ENCODE measurements at regions not wholly inside any gene's neighbourhood (a gene's known extent, or its start where the extent isn't known, plus 50 kb on each side); places are given as distances from the start of the nearest gene placed in this dataset.

GRCh38 chr5:29960323-29960722 lies 1233.2 kb upstream of the CDH6 start:
- Histone ChIP-seq H4K91ac (replicated peaks; ENCODE audit: insufficient read length, low read length) (no peak overlapping the region), H2AK5ac (ENCODE audit: low read depth, low read length) (no peak overlapping the region), H3K79me1 (ENCODE audit: low read depth, low read length) (no peaks in the 10 kb centered on the region), H3K23ac (ENCODE audit: insufficient read length) (no peak overlapping the region), H2AFZ (ENCODE audit: low read length) (no peak overlapping the region), H2BK5ac (ENCODE audit: low read depth, low read length) (no peak overlapping the region), H4K20me1 (replicated peaks in 1 of 2; ENCODE audit: control insufficient read depth in 1 of 2, insufficient read depth in 2 of 2, low read length in 2 of 2) (no peaks in the 10 kb centered on the region), H3K4ac (replicated peaks; ENCODE audit: insufficient read length, low read depth, low read length) (no peak overlapping the region), H3K56ac (replicated peaks; ENCODE audit: insufficient read length, low read depth, low read length) (no peak overlapping the region), H2BK20ac (ENCODE audit: low read length) (no peak overlapping the region), H3K4me2 (ENCODE audit: insufficient read depth in 1 of 2, low read depth in 2 of 2, low read length in 2 of 2) (no peak overlapping the region), H3K9ac (replicated peaks in 1 of 4; ENCODE audit: extremely low read depth in 1 of 4, low read depth in 3 of 4, low read length in 3 of 4) (no peak overlapping the region), H3K27me3 (replicated peaks in 1 of 4; ENCODE audit: control insufficient read depth in 3 of 4, extremely low read depth in 1 of 4, insufficient read depth in 3 of 4, low read length in 3 of 4) (no peaks in the 10 kb centered on the region), H3K79me2 (ENCODE audit: control insufficient read depth in 1 of 2, insufficient read depth in 2 of 2, low read length in 2 of 2) (no peaks in the 10 kb centered on the region), H4K5ac (ENCODE audit: insufficient read length, low read depth, low read length) (no peak overlapping the region), H3K27ac (ENCODE audit: low read depth, low read length) (no peak overlapping the region), H3K9me3 (ENCODE audit: insufficient read depth in 2 of 2, low read depth in 1 of 2, low read length in 1 of 2) (no peaks in the 10 kb centered on the region), H3K23me2 (ENCODE audit: low read depth, low read length) (no peaks in the 10 kb centered on the region), H2BK15ac (ENCODE audit: low read length) (no peak overlapping the region), H2BK12ac (ENCODE audit: low read depth, low read length) (no peak overlapping the region), H4K8ac (ENCODE audit: extremely low read depth, insufficient read depth, low read length) (no peak overlapping the region), H3K4me3 (ENCODE audit: extremely low read depth in 1 of 4, insufficient read depth in 2 of 4, low read depth in 3 of 4, low read length in 4 of 4) (no peak overlapping the region), H3K36me3 (ENCODE audit: control insufficient read depth in 2 of 4, insufficient read depth in 4 of 4, low read length in 3 of 4) (no peaks in the 10 kb centered on the region), H2BK120ac (replicated peaks; ENCODE audit: low read depth, low read length) (no peak overlapping the region), H3K14ac (ENCODE audit: insufficient read length) (no peak overlapping the region), H3K18ac (ENCODE audit: extremely low read depth, low read length) (no peak overlapping the region), H3K4me1 (replicated peaks in 1 of 4; ENCODE audit: control insufficient read depth in 3 of 4, insufficient read depth in 4 of 4, low read length in 3 of 4) (no peaks in the 10 kb centered on the region)
- no peak for FAIRE-seq
- CTCF ChIA-PET (ENCODE audit: partially characterized antibody) = interaction anchor here (1.4 to 1.8 kb wide), 2 partner anchors 9 to 80 kb away, joined by 7 to 8 read pairs; no protein-coding TSS in a partner anchor
- DNase-seq (ENCODE audit: low read depth in 1 of 2, low spot score in 2 of 2) = no peak
- POLR2A ChIA-PET (ENCODE audit: partially characterized antibody) = no interaction called here
- 100% methylated on average over 2 of the region's 2 CpGs; no CpG with 5 or more reads in 1 of the 2 experiments for WGBS, 2 experiments (ENCODE audit: extremely low coverage in 1 of 2, insufficient coverage in 1 of 2, insufficient read length in 1 of 2, insufficient replicate concordance in 2 of 2, low coverage in 1 of 2, low lambda C conversion rate in 2 of 2, missing lambda C conversion rate in 1 of 2)
- TF ChIP-seq MAX (IDR thresholded peaks at IDR 0.05) = no peak
- no peak for TF ChIP-seq RXRA (IDR thresholded peaks at IDR 0.05; ENCODE audit: insufficient read depth, low read depth, low read length)
- TF ChIP-seq YY1 (IDR thresholded peaks at IDR 0.05; ENCODE audit: low read depth, low read length) = no peak
- TF ChIP-seq SP2 (IDR thresholded peaks at IDR 0.05; ENCODE audit: low read length) = no peak
- no peak for TF ChIP-seq JUND (IDR thresholded peaks at IDR 0.05; ENCODE audit: low read length)
- peak; percentile 42 to 45; a peak in 3 of 4 replicates for TF ChIP-seq RAD21 (IDR thresholded peaks at IDR 0.05 in 1 of 2, conservative IDR thresholded peaks at IDR 0.05 in 1 of 2; ENCODE audit: low read depth in 2 of 2, low read length in 2 of 2)
- peak in 1 of 3 experiments; percentile 10; a peak in 1 of 4 replicates for TF ChIP-seq CTCF (IDR thresholded peaks at IDR 0.05; ENCODE audit: control extremely low read depth in 1 of 3, insufficient read depth in 1 of 3, low read depth in 1 of 3, low read length in 3 of 3)
- TF ChIP-seq CBX8 (IDR thresholded peaks at IDR 0.05; ENCODE audit: borderline replicate concordance, low read depth, low read length) = no peak
- TF ChIP-seq TAF7 (optimal IDR thresholded peaks at IDR 0.05; ENCODE audit: borderline replicate concordance, low read depth, low read length) = no peak
- TF ChIP-seq ZNF274 (IDR thresholded peaks at IDR 0.05; ENCODE audit: borderline replicate concordance, extremely low read depth, low read length) = no peak
- TF ChIP-seq EZH2 (IDR thresholded peaks at IDR 0.05; ENCODE audit: low read depth, low read length, severe bottlenecking) = no peak

Measured in H1 (cell line).